ENCODE measurements at regions not wholly inside any gene's neighbourhood (a gene's known extent, or its start where the extent isn't known, plus 50 kb on each side); places are given as distances from the start of the nearest gene placed in this dataset.
A peak's percentile ranks its signal among the peaks of the same experiment; 100 is the strongest.
"Not testable (repeated sequence)": the region's sequence is repeated elsewhere in the genome, so short reads cannot be mapped to it uniquely, and the experiment has no call there.

GRCh38 chr1:221257548-221257947, 378.3 kb downstream of the HLX start:
- DNase-seq (ENCODE audit: low spot score) = not testable (repeated sequence)

- DNase-seq (ENCODE audit: low spot score) = not testable (repeated sequence)
Measured at GRCh38 chr1:221262677-221263076, 383.4 kb downstream of the HLX start.

GRCh38 chr1:221263831-221264767, 384.9 kb downstream of the HLX start:
- peak; percentile 40 for DNase-seq (ENCODE audit: low spot score)

DNA sequence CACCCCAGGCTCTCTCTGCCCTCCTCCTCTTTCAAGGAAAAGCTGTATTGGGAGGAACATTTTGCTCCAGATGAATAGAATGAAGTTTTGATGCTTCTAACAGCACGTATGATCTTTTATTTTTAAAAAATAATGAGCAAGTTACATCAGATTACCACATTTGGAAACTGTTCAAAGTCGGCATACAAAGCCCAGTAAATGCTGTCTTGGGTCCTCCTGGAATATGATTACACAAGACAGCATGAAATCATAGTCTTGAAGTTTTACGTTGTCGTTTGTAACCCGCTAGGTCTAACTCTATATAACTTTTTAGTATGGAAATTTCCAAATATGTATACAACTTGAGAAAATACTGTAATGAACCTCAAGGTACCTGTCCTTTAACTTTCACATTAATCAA, 385.6 kb downstream of the HLX start:
- no peak for DNase-seq (ENCODE audit: low spot score)

- DNase-seq (ENCODE audit: low spot score) = no peak
Measured at GRCh38 chr1:221268295-221268694, 389.1 kb downstream of the HLX start.

- no peak for DNase-seq (ENCODE audit: low spot score)
Measured at GRCh38 chr1:221271701-221272100, 392.5 kb downstream of the HLX start.

DNA sequence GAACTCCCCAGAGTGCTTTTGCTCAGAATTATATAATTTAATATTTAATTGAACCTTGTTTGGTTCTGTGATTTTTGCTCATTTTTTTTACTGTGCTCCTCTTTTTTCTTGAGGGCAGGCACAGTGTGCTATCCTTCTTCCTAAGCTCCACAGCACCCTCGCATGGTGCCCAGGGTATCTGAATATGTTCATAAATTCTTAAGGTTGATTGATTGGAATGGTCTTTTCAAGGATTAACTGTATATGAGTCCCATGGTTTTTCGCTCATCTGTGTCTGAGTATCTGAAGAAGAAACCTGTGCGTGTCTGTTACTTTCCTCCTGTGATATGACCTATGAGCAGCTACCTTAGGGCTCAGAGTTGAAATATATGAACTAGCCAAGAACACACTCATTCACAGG, 393.7 kb downstream of the HLX start:
- no peak for DNase-seq (ENCODE audit: low spot score)

DNA sequence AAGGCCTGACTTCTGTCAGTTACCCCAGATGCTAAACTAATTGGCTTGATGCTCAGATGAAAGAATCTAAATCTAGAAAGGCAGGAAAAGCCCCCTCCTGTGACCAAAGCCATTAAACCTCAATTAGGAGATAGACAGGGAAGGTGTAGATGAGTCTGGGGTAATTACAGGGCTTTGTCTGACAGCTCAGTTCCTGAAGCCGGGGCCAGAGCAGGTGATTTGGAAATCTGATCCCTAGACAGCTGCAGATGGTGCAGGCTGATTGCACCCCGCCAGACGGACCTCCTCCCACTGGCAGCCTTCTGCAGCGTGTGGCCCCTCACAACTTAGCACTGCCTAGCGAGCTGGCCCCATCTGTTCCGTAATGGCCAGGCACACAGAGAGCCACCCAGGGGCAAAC, 395.1 kb downstream of the HLX start:
- DNase-seq (ENCODE audit: low spot score) = no peak

DNA sequence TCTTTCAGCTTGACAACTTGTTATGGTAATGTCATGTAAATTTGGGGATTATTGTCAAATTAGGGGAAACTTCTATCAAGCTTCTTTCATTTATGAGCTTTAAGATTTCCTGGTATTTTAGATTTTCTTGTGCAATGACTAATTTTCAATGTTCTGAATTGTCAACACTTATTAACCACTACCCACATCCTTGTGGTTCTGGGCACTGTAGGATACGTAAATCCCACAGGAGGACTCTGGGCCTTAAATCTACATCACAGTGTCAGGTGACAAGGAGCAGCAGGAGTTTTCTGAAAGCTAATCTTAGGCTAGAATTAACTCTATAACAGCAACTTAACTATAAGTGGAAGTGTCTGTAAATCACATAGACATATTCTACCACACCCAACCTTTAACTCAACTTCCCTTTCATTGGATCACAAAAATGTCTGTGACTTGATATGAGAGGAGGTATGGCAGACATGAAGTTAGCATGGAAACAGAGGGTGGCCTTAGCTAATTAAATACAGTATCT, 397.7 kb downstream of the HLX start:
- DNase-seq (ENCODE audit: low spot score) = no peak

DNA sequence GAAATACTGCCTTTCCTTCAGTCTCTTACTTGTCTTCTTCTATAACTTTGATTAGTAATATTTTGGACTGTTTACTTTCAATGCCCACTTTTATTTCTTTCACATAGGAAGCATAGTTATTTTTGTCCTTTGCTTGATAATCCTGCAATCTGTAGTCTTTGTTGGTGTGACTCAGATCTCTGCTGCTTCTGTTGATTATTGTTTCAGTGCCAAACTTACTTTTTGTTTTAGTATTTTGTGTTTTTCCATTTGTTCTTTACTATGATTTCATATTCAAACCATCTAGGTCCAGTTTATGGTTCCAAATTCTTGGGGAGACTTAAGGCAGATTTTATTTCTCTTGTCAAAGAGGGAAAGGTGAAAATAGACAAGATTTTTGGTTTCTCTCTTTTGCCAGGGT, 399.9 kb downstream of the HLX start:
- DNase-seq (ENCODE audit: low spot score) = no peak

DNA sequence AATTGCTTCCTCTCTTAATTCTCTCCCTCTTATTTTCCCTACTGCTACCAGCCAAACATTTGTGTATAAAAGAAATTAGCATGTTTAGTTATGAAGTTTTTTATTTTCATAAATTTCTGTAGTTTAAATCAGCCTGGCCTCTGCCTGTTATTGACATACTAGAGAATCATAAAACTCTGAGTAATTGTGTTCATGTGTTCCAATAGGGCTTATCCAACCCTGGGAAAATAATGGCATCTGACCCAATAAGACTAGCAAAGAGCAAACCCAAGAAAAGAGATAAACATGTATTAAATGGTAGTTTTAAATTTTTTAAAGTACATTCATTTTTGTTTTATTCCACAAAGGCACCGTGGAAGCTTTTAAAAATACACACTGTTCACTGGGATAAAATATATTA, 404.3 kb downstream of the HLX start:
- DNase-seq (ENCODE audit: low spot score) = no peak

DNA sequence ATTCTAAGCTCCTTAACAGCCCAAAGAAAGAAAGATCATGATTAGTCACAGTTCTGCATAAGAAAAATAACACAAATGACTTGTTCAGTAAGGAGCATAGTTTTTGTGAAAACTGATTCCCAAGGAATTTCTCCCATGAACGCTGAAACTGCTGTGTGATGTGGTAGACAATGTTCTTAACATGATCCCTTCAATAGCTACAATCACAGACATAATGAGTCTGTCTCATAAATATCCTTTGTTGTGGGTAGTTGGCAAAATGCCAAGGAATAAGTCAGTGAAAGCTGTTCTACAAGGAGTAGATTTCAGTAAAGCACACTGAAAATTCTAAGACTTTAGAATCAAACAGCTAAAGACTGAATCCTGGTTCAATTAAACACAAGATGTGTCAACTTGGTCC, 404.8 kb downstream of the HLX start:
- DNase-seq (ENCODE audit: low spot score) = no peak

GRCh38 chr1:221284991-221285390, 405.7 kb downstream of the HLX start:
- DNase-seq (ENCODE audit: low spot score) = not testable (repeated sequence)

DNA sequence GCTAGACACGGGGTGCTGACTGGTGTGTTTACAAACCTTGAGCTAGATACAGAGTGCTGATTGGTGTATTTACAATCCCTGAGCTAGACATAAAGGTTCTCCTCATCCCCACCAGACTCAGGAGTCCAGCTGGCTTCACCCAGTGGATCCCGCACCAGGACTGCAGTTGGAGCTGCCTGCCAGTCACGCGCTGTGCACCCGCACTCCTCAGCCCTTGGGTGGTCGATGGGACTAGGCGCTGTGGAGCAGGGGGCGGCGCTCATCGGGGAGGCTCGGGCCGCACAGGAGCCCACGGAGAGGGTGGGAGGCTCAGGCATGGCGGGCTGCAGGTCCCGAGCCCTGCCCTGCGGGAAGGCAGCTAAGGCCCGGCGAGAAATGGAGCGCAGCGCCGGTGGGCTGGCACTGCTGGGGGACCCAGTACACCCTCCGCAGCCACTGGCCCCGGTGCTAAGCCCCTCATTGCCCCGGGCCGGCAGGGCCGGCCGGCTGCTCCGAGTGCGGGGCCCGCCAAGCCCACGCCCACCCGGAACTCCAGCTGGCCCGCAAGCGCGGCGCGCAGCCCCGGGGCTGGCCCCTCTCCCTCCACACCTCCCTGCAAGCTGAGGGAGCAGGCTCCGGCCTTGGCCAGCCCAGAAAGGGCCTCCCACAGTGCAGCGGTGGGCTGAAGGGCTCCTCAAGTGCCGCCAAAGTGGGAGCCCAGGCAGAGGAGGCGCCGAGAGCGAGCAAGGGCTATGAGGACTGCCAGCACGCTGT, 406.4 kb downstream of the HLX start:
- DNase-seq (ENCODE audit: low spot score) = not testable (repeated sequence)

DNA sequence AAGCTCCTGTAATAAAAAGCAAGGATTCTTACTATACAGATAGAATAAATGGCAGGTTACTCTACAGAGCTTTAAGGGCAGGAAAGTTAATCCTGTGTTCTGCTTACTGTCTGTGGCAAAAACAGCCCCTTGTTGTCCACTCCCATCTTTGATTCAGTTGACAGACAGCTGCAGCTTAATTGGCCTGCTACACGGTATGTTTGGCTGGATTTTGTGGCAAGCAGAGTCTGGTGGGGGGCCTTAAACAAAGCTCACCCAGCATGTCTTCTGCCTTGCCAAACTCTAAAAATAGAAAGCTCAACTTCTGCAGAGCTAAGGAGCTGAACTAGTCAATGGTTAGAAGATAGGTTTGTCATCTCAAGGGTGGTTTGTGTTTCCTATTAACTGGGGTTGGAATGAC, 407.2 kb downstream of the HLX start:
- no peak for DNase-seq (ENCODE audit: low spot score)

DNA sequence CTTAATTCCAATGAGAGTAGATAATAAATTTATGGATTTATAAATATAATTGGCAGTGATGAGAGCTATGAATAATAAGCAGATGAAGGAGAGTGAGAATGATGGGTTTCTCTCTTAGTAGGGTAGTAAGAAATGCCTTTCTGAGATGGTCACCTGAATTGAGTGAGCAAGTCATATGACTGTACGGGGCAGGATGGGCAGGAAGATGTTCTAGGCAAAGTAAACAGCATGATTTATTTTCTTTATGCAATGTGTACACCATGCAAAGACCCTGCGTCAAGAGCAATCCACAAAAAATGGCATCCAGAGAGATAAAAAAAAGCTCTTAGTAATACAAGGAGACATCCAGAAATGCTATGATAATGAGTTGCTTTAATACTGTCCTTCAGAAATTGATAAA, 409.9 kb downstream of the HLX start:
- DNase-seq (ENCODE audit: low spot score) = no peak

GRCh38 chr1:221290669-221291068, 411.4 kb downstream of the HLX start:
- no peak for DNase-seq (ENCODE audit: low spot score)

DNA sequence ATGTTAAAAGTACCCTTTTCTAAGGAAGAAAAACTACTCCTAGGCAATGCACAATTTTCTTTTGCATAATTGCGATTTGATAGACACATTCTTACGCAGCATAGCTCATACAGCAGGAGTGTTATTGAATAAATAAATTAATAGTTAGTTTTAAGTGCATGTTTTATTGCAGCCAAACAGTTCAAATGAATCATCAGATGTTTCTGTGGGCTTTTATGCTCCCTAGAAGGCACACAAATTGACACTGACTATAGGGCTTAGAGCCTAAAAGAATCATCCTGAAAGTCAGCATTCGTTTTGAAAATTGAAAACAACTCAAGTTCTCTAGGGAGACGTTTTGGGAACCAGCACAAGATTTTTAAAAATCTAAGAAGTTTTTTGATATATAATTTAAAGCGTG, 411.9 kb downstream of the HLX start:
- no peak for DNase-seq (ENCODE audit: low spot score)

- no peak for DNase-seq (ENCODE audit: low spot score)
Measured at GRCh38 chr1:221292652-221293051, 413.4 kb downstream of the HLX start.

DNA sequence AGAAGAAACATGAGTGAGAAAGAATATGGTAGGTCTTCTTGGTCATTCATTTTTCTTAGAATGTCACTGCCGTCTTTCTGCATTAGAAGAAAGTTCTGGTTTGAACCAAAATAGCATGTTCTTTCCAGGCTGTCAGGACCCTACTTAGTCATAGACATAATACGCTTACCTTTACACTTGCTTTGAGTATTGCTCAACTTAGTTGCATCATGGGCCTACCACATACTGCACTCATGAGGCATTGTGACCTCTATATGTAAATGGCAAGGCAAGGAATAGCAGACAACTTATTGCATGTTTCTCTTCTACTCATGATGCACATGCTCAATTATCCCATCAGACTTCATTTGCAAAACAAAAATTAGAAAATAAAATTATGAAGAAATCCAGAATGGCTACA, 415.0 kb downstream of the HLX start:
- DNase-seq (ENCODE audit: low spot score) = no peak

DNA sequence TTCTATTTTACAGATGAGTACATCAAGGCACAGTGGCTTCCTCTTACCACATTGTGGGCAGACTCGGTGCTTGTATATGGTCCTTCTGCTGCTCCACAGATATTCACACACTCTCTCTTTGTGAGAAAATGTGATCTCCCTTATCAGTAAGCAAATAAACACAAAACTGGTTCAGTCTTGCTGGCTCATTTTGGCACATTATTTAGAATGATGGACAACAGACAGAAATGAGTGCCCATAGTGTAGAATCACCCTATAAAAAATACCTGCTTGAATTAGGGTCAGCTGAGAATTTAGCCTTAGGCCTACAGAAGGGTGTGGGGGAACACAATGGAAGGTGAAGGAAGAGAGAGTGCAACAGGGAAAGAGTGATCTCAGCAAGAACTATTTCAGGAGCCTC, 423.1 kb downstream of the HLX start:
- no peak for DNase-seq (ENCODE audit: low spot score)

- DNase-seq (ENCODE audit: low spot score) = no peak
Measured at GRCh38 chr1:221302810-221303209, 423.6 kb downstream of the HLX start.

DNA sequence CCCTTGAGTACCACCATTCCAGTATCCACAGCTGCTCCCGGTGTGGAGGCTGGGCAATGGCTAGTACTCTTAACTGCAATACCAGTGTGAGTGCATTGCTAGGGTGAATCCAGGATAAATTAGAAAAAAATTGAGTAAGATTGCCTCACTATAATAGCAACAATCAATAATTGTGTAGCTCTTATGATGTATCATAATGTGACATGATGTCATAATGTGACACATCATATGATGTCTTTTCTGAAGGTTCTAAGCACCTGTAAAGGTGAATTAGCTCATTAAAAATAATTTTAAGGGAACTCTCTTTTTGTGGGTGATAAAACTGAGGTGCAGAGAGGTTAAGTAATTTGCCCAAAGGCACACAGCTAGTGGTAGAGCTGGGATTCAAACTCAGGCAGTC, 424.4 kb downstream of the HLX start:
- DNase-seq (ENCODE audit: low spot score) = no peak
